AG04450 (cell line): ENCODE measurements at regions not wholly inside any gene's neighbourhood (a gene's known extent, or its start where the extent isn't known, plus 50 kb on each side); places are given as distances from the start of the nearest gene placed in this dataset.
"Not testable (repeated sequence)": the region's sequence is repeated elsewhere in the genome, so short reads cannot be mapped to it uniquely, and the experiment has no call there.

Experiments used
- CTCF ChIA-PET: fragments of 300-600, 350-600 bp; formaldehyde crosslinking; extraction: SDS; loops from one replicate; lab custom pipeline; 2022; ENCODE audit warnings: antibody characterized with exemption, inconsistent platforms; lab: Charles Lee
- POLR2A ChIA-PET: fragments of 350-600 bp; formaldehyde crosslinking; extraction: SDS; loops from one replicate; lab custom pipeline; 2021; ENCODE audit warnings: antibody characterized with exemption, inconsistent platforms; lab: Yijun Ruan, JAX
- DNase-seq: peaks from one replicate; pipeline ENCODE4 v3.0.0-alpha.2; 2011; ENCODE audit warnings: low read depth, low spot score
- H3K27ac ChIP-seq: one replicate; pipeline ENCODE4 v1.5.1; 2012; ENCODE audit warnings: low read depth, low read length, control low read depth
- H3K27me3 ChIP-seq: one replicate; pipeline ENCODE4 v1.6.0; 2012; ENCODE audit warnings: low read length; ENCODE audit not compliant: control insufficient read depth, insufficient read depth
- H3K4me3 ChIP-seq: 2 replicates; pipeline ENCODE4 v1.5.1; 2011; ENCODE audit warnings: mild to moderate bottlenecking, low read depth, low read length, control low read depth
- H3K9me3 ChIP-seq: 2 replicates; pipeline ENCODE4 v1.5.1; 2012; ENCODE audit warnings: low read length; ENCODE audit not compliant: control insufficient read depth, insufficient read depth
- CTCF ChIP-seq: IDR thresholded peaks from 2 replicates; pipeline ENCODE4 v1.5.1; 2011; ENCODE audit warnings: low read depth, low read length, control low read depth, inconsistent platforms

- ChIA-PET CTCF (no interaction called here), POLR2A (no interaction called here)
- DNase-seq = no peak
- no peak for TF ChIP-seq CTCF
- Histone ChIP-seq H3K9me3 (no peaks in the 10 kb centered on the region), H3K4me3 (no peak overlapping the region), H3K27ac (no peak overlapping the region), H3K27me3 (peaks cover 30% of the 10 kb centered on the region)
These were observed 62.3 kb downstream of the SOWAHC start for GRCh38 chr2:109676346-109676902.

GRCh38 chr2:109677121-109677731 is 63.1 kb downstream of the SOWAHC start:
- POLR2A ChIA-PET, DNase-seq, H3K9me3 ChIP-seq, CTCF ChIA-PET, H3K4me3 ChIP-seq, H3K27ac ChIP-seq: not testable (repeated sequence)
- peaks cover 35% of the 10 kb centered on the region for H3K27me3 ChIP-seq

GRCh38 chr2:109677835-109678580 is 63.8 kb downstream of the SOWAHC start:
- no peak overlapping the region for H3K27ac ChIP-seq
- ChIA-PET POLR2A (no interaction called here), CTCF (no interaction called here)
- peaks cover 35% of the 10 kb centered on the region for H3K27me3 ChIP-seq
- no peak overlapping the region for H3K4me3 ChIP-seq
- no peaks in the 10 kb centered on the region for H3K9me3 ChIP-seq
- no peak for DNase-seq
- no peak for TF ChIP-seq CTCF

- POLR2A ChIA-PET, DNase-seq, H3K9me3 ChIP-seq, H3K27ac ChIP-seq, CTCF ChIA-PET, H3K4me3 ChIP-seq: not testable (repeated sequence)
- peaks cover 37% of the 10 kb centered on the region for H3K27me3 ChIP-seq
These were observed 64.6 kb downstream of the SOWAHC start for GRCh38 chr2:109678724-109679201.

GRCh38 chr2:109679225-109679624 is 65.1 kb downstream of the SOWAHC start:
- Histone ChIP-seq H3K9me3 (no peaks in the 10 kb centered on the region), H3K27ac (no peak overlapping the region), H3K4me3 (no peak overlapping the region), H3K27me3 (peaks cover 37% of the 10 kb centered on the region)
- ChIA-PET POLR2A (no interaction called here), CTCF (no interaction called here)
- no peak for TF ChIP-seq CTCF
- DNase-seq = no peak

GRCh38 chr2:109679626-109680025 is 65.5 kb downstream of the SOWAHC start:
- H3K27ac ChIP-seq = no peak overlapping the region
- H3K9me3 ChIP-seq = no peaks in the 10 kb centered on the region
- TF ChIP-seq CTCF = no peak
- CTCF ChIA-PET = no interaction called here
- peaks cover 37% of the 10 kb centered on the region for H3K27me3 ChIP-seq
- POLR2A ChIA-PET = interaction anchor here (0.6 kb wide), 1 partner anchor 935 kb away, joined by 3 read pairs; no protein-coding TSS in a partner anchor
- DNase-seq = no peak
- no peak overlapping the region for H3K4me3 ChIP-seq
